ENCODE measurements at regions not wholly inside any gene's neighbourhood (a gene's known extent, or its start where the extent isn't known, plus 50 kb on each side); places are given as distances from the start of the nearest gene placed in this dataset.

GRCh38 chr1:244173769-244174168, 122.7 kb downstream of the ZBTB18 start:
- intact Hi-C loops (cut with DNase I), result no loop called here
- Histone ChIP-seq H3K4me3 (no peak overlapping the region), H3K4me1 (replicated peaks) (peaks cover 4% of the 10 kb centered on the region), H3K27ac (no peak overlapping the region), H3K36me3 (no peaks in the 10 kb centered on the region), H3K9me3 (no peaks in the 10 kb centered on the region), H3K27me3 (replicated peaks; ENCODE audit: insufficient read depth) (no peaks in the 10 kb centered on the region)
- TF ChIP-seq POLR2A (IDR thresholded peaks at IDR 0.05), result no peak
- TF ChIP-seq POLR2AphosphoS5 (IDR thresholded peaks at IDR 0.05), result no peak
- TF ChIP-seq CTCF (IDR thresholded peaks at IDR 0.05), result no peak
- no peak for DNase-seq (ENCODE audit: low spot score)
- 48% methylated on average over 6 of the region's 6 CpGs for WGBS

- peaks cover 4% of the 10 kb centered on the region for H3K4me1 ChIP-seq (replicated peaks)
- DNase-seq (ENCODE audit: low spot score), result no peak
- H3K4me3 ChIP-seq, result no peak overlapping the region
- H3K27ac ChIP-seq, result no peak overlapping the region
- no peaks in the 10 kb centered on the region for H3K27me3 ChIP-seq (replicated peaks; ENCODE audit: insufficient read depth)
- H3K36me3 ChIP-seq, result no peaks in the 10 kb centered on the region
- intact Hi-C loops (cut with DNase I), result no loop called here
- H3K9me3 ChIP-seq, result no peaks in the 10 kb centered on the region
- 68% methylated on average over 3 of the region's 3 CpGs for WGBS
- TF ChIP-seq CTCF (IDR thresholded peaks at IDR 0.05) (no peak), POLR2A (IDR thresholded peaks at IDR 0.05) (no peak), POLR2AphosphoS5 (IDR thresholded peaks at IDR 0.05) (no peak)
Observed at GRCh38 chr1:244174922-244175521, 123.9 kb downstream of the ZBTB18 start.

GRCh38 chr1:244176201-244176600, 125.1 kb downstream of the ZBTB18 start:
- no peak overlapping the region for H3K4me3 ChIP-seq
- DNase-seq (ENCODE audit: low spot score), result no peak
- H3K4me1 ChIP-seq (replicated peaks), result peaks cover 4% of the 10 kb centered on the region
- TF ChIP-seq CTCF (IDR thresholded peaks at IDR 0.05), result no peak
- no peak for TF ChIP-seq POLR2A (IDR thresholded peaks at IDR 0.05)
- H3K27ac ChIP-seq, result no peak overlapping the region
- H3K36me3 ChIP-seq, result no peaks in the 10 kb centered on the region
- H3K27me3 ChIP-seq (replicated peaks; ENCODE audit: insufficient read depth), result no peaks in the 10 kb centered on the region
- no peaks in the 10 kb centered on the region for H3K9me3 ChIP-seq
- intact Hi-C loops (cut with DNase I), result no loop called here
- 52% methylated on average over 3 of the region's 3 CpGs for WGBS

GRCh38 chr1:244180256-244180655, 129.2 kb downstream of the ZBTB18 start:
- DNase-seq (ENCODE audit: low spot score), result no peak
- no peak overlapping the region for H3K4me3 ChIP-seq
- no peaks in the 10 kb centered on the region for H3K27me3 ChIP-seq (replicated peaks; ENCODE audit: insufficient read depth)
- peaks cover 4% of the 10 kb centered on the region for H3K4me1 ChIP-seq (replicated peaks)
- no peaks in the 10 kb centered on the region for H3K36me3 ChIP-seq
- intact Hi-C loops (cut with DNase I), result no loop called here
- WGBS, result 93% methylated on average over 3 of the region's 3 CpGs
- H3K9me3 ChIP-seq, result no peaks in the 10 kb centered on the region
- TF ChIP-seq POLR2AphosphoS5 (IDR thresholded peaks at IDR 0.05) (no peak), CTCF (IDR thresholded peaks at IDR 0.05) (no peak), POLR2A (IDR thresholded peaks at IDR 0.05) (no peak)
- no peak overlapping the region for H3K27ac ChIP-seq

- no peaks in the 10 kb centered on the region for H3K4me1 ChIP-seq (replicated peaks)
- H3K4me3 ChIP-seq, result no peak overlapping the region
- no peaks in the 10 kb centered on the region for H3K36me3 ChIP-seq
- H3K9me3 ChIP-seq, result no peaks in the 10 kb centered on the region
- intact Hi-C loops (cut with DNase I), result no loop called here
- no peak for TF ChIP-seq POLR2AphosphoS5 (IDR thresholded peaks at IDR 0.05)
- TF ChIP-seq POLR2A (IDR thresholded peaks at IDR 0.05), result no peak
- TF ChIP-seq CTCF (IDR thresholded peaks at IDR 0.05), result no peak
- H3K27ac ChIP-seq, result no peak overlapping the region
- 91% methylated on average over 12 of the region's 12 CpGs for WGBS
- no peak for DNase-seq (ENCODE audit: low spot score)
- H3K27me3 ChIP-seq (replicated peaks; ENCODE audit: insufficient read depth), result no peaks in the 10 kb centered on the region
Observed at GRCh38 chr1:244181867-244182266, 130.8 kb downstream of the ZBTB18 start.

All from prostate gland (tissue), 2 donors.